Smooth muscle cell (in vitro differentiated cells): ENCODE measurements at regions not wholly inside any gene's neighbourhood (a gene's known extent, or its start where the extent isn't known, plus 50 kb on each side); places are given as distances from the start of the nearest gene placed in this dataset.

Experiments
- DNase-seq: peaks from one replicate; lab custom pipeline; 2025; ENCODE audit not compliant: unreplicated experiment; lab: John Stamatoyannopoulos, UW
- H2AFZ ChIP-seq: fragments of 200-600 bp; sonication (generic); 2 replicates; pipeline ENCODE4 v1.6.0; 2016; ENCODE audit warnings: antibody characterized with exemption, low read depth, mild to moderate bottlenecking
- H3F3A ChIP-seq: fragments of 200-600 bp; sonication (generic); 2 replicates; pipeline ENCODE4 v1.6.0; 2017; ENCODE audit warnings: antibody characterized with exemption, low read depth
- H3K27ac ChIP-seq: fragments of 200-600 bp; sonication (generic); 2 replicates; pipeline ENCODE4 v1.5.1; 2016; ENCODE audit warnings: low read depth, mild to moderate bottlenecking
- H3K27me3 ChIP-seq: fragments of 200-600 bp; sonication (generic); 2 replicates; pipeline ENCODE4 v1.6.1; 2016; ENCODE audit warnings: low read depth, mild to moderate bottlenecking
- H3K36me3 ChIP-seq: fragments of 200-600 bp; sonication (generic); 2 replicates; pipeline ENCODE4 v1.5.1; 2016; ENCODE audit warnings: low read depth
- H3K4me1 ChIP-seq: fragments of 200-600 bp; sonication (generic); 2 replicates; pipeline ENCODE4 v1.5.1; 2016; ENCODE audit warnings: low read depth
- H3K4me2 ChIP-seq: fragments of 200-600 bp; sonication (generic); 2 replicates; pipeline ENCODE4 v1.6.0; 2016; ENCODE audit warnings: mild to moderate bottlenecking
- H3K4me3 ChIP-seq: fragments of 200-600 bp; sonication (generic); 2 replicates; pipeline ENCODE4 v1.5.1; 2016; ENCODE audit warnings: mild to moderate bottlenecking
- H3K79me2 ChIP-seq: fragments of 200-600 bp; sonication (generic); 2 replicates; pipeline ENCODE4 v1.6.0; 2016; ENCODE audit warnings: low read depth, mild to moderate bottlenecking
- H3K9ac ChIP-seq: fragments of 200-600 bp; sonication (generic); 2 replicates; pipeline ENCODE4 v1.6.0; 2016; ENCODE audit warnings: low read depth
- H3K9me3 ChIP-seq: fragments of 200-600 bp; sonication (generic); replicated peaks from 2 replicates; pipeline ENCODE4 v1.5.1; 2016; ENCODE audit warnings: low read depth
- H4K20me1 ChIP-seq: fragments of 200-600 bp; sonication (generic); 2 replicates; pipeline ENCODE4 v1.6.0; 2016; ENCODE audit warnings: low read depth
- CTCF ChIP-seq: fragments of 200-600 bp; sonication (generic); IDR thresholded peaks from 2 replicates; pipeline ENCODE4 v1.5.1; 2017; ENCODE audit warnings: borderline replicate concordance, mild to moderate bottlenecking, antibody characterized with exemption; ENCODE audit not compliant: insufficient read depth, poor library complexity, severe bottlenecking
- WGBS: methylation state at CpG from one replicate; pipeline ENCODE4 v1.1.7; 2016; ENCODE audit warnings: low lambda C conversion rate; 5-methylcytosine and 5-hydroxymethylcytosine counted together

GRCh38 chr13:72145383-72145782 lies 278.4 kb upstream of the DACH1 start:
- Histone ChIP-seq H3K36me3 (no peaks in the 10 kb centered on the region), H4K20me1 (no peaks in the 10 kb centered on the region), H3K9ac (no peak overlapping the region), H2AFZ (no peak overlapping the region), H3K27me3 (no peaks in the 10 kb centered on the region), H3K4me1 (no peaks in the 10 kb centered on the region), H3K79me2 (no peaks in the 10 kb centered on the region), H3F3A (no peaks in the 10 kb centered on the region), H3K27ac (no peak overlapping the region), H3K9me3 (no peaks in the 10 kb centered on the region), H3K4me3 (no peak overlapping the region), H3K4me2 (no peak overlapping the region)
- no peak for DNase-seq
- no peak for TF ChIP-seq CTCF
- WGBS = 57% methylated on average over 2 of the region's 2 CpGs

GRCh38 chr13:72144636-72145035 lies 277.6 kb upstream of the DACH1 start:
- TF ChIP-seq CTCF = no peak
- H3K9ac ChIP-seq = no peak overlapping the region
- H3K36me3 ChIP-seq = no peaks in the 10 kb centered on the region
- H3F3A ChIP-seq = no peaks in the 10 kb centered on the region
- no peak overlapping the region for H3K4me2 ChIP-seq
- H3K4me1 ChIP-seq = no peaks in the 10 kb centered on the region
- no peaks in the 10 kb centered on the region for H4K20me1 ChIP-seq
- H3K4me3 ChIP-seq = no peak overlapping the region
- H2AFZ ChIP-seq = no peak overlapping the region
- no peak overlapping the region for H3K27ac ChIP-seq
- no peaks in the 10 kb centered on the region for H3K79me2 ChIP-seq
- no peaks in the 10 kb centered on the region for H3K9me3 ChIP-seq
- no peaks in the 10 kb centered on the region for H3K27me3 ChIP-seq
- no peak for DNase-seq

GRCh38 chr13:72141855-72142519 lies 275.0 kb upstream of the DACH1 start:
- H3K9ac ChIP-seq = no peak overlapping the region
- 76% methylated on average over 3 of the region's 3 CpGs for WGBS
- no peak for DNase-seq
- H3F3A ChIP-seq = no peaks in the 10 kb centered on the region
- H3K4me3 ChIP-seq = no peak overlapping the region
- no peak overlapping the region for H2AFZ ChIP-seq
- H3K4me1 ChIP-seq = no peaks in the 10 kb centered on the region
- H3K9me3 ChIP-seq = no peaks in the 10 kb centered on the region
- no peaks in the 10 kb centered on the region for H3K27me3 ChIP-seq
- no peak for TF ChIP-seq CTCF
- H3K36me3 ChIP-seq = no peaks in the 10 kb centered on the region
- no peak overlapping the region for H3K4me2 ChIP-seq
- no peaks in the 10 kb centered on the region for H3K79me2 ChIP-seq
- H4K20me1 ChIP-seq = no peaks in the 10 kb centered on the region
- H3K27ac ChIP-seq = no peak overlapping the region

GRCh38 chr13:72139192-72139591 lies 272.2 kb upstream of the DACH1 start:
- no peaks in the 10 kb centered on the region for H4K20me1 ChIP-seq
- no peaks in the 10 kb centered on the region for H3K27me3 ChIP-seq
- no peaks in the 10 kb centered on the region for H3K79me2 ChIP-seq
- DNase-seq = no peak
- H2AFZ ChIP-seq = no peak overlapping the region
- no peak overlapping the region for H3K4me3 ChIP-seq
- H3K9ac ChIP-seq = no peak overlapping the region
- WGBS = 47% methylated on average over 1 of the region's 1 CpG
- H3K36me3 ChIP-seq = no peaks in the 10 kb centered on the region
- H3K4me2 ChIP-seq = no peak overlapping the region
- H3F3A ChIP-seq = no peaks in the 10 kb centered on the region
- no peaks in the 10 kb centered on the region for H3K9me3 ChIP-seq
- H3K4me1 ChIP-seq = no peaks in the 10 kb centered on the region
- no peak for TF ChIP-seq CTCF
- H3K27ac ChIP-seq = no peak overlapping the region
